ENCODE measurements at regions not wholly inside any gene's neighbourhood (a gene's known extent, or its start where the extent isn't known, plus 50 kb on each side); places are given as distances from the start of the nearest gene placed in this dataset.
"Not testable (repeated sequence)": the region's sequence is repeated elsewhere in the genome, so short reads cannot be mapped to it uniquely, and the experiment has no call there.

- DNase-seq: no peak
Measured at GRCh38 chr2:59196491-59196890, 955.4 kb upstream of the FANCL start.

GRCh38 chr2:59195851-59196250, 954.7 kb upstream of the FANCL start:
- no peak for DNase-seq

GRCh38 chr2:59191781-59192180, 950.7 kb upstream of the FANCL start:
- no peak for DNase-seq

- DNase-seq: no peak
Measured at GRCh38 chr2:59190518-59190917, 949.4 kb upstream of the FANCL start.

- DNase-seq: no peak
Measured at GRCh38 chr2:59184276-59185020, 943.3 kb upstream of the FANCL start.

- no peak for DNase-seq
Measured at GRCh38 chr2:59183070-59183469, 941.9 kb upstream of the FANCL start.

GRCh38 chr2:59182249-59182648, 941.1 kb upstream of the FANCL start:
- peak; percentile 27 for DNase-seq

- no peak for DNase-seq
Measured at GRCh38 chr2:59181347-59181746, 940.2 kb upstream of the FANCL start.

- no peak for DNase-seq
Measured at GRCh38 chr2:59180621-59181020, 939.5 kb upstream of the FANCL start.

- no peak for DNase-seq
Measured at GRCh38 chr2:59180111-59180510, 939.0 kb upstream of the FANCL start.

- DNase-seq: peak; percentile 88
Measured at GRCh38 chr2:59177748-59178147, 936.6 kb upstream of the FANCL start.

GRCh38 chr2:59176737-59177136, 935.6 kb upstream of the FANCL start:
- peak; percentile 37 for DNase-seq

GRCh38 chr2:59174536-59175243, 933.6 kb upstream of the FANCL start:
- DNase-seq: no peak

GRCh38 chr2:59173325-59173724, 932.2 kb upstream of the FANCL start:
- no peak for DNase-seq

- no peak for DNase-seq
Measured at GRCh38 chr2:59171019-59171418, 929.9 kb upstream of the FANCL start.

GRCh38 chr2:59168766-59169165, 927.6 kb upstream of the FANCL start:
- DNase-seq: no peak

- DNase-seq: peak; percentile 94
Measured at GRCh38 chr2:59167514-59167913, 926.4 kb upstream of the FANCL start.

- not testable (repeated sequence) for DNase-seq
Measured at GRCh38 chr2:59157908-59158307, 916.8 kb upstream of the FANCL start.

GRCh38 chr2:59151805-59152204, 910.7 kb upstream of the FANCL start:
- no peak for DNase-seq

- no peak for DNase-seq
Measured at GRCh38 chr2:59150217-59150849, 909.2 kb upstream of the FANCL start.

- DNase-seq: no peak
Measured at GRCh38 chr2:59149271-59149670, 908.1 kb upstream of the FANCL start.

GRCh38 chr2:59112258-59112657, 871.1 kb upstream of the FANCL start:
- DNase-seq: no peak

- no peak for DNase-seq
Measured at GRCh38 chr2:59096973-59097372, 855.8 kb upstream of the FANCL start.

GRCh38 chr2:59093571-59093970, 852.4 kb upstream of the FANCL start:
- no peak for DNase-seq
